Right lobe of liver (tissue), 4 donors: ENCODE measurements at regions not wholly inside any gene's neighbourhood (a gene's known extent, or its start where the extent isn't known, plus 50 kb on each side); places are given as distances from the start of the nearest gene placed in this dataset.

ENCODE experiments used
- POLR2A ChIP-seq: fragments of 450-650 bp; IDR thresholded peaks from one replicate; pipeline ENCODE4 v1.6.1; 2017; ENCODE audit warnings: antibody characterized with exemption, mild to moderate bottlenecking
- TF ChIP-seq, protein P1 (sequence below), 4 donors: fragments of 200-600 bp in 3 of 4; fragments of 450-650 bp in 1 of 4; IDR thresholded peaks; one replicate each; pipeline versions ENCODE4 v1.5.1 to v1.8.0; 2016 to 2022; ENCODE audit warnings: antibody characterized with exemption in 4 of 4, mild to moderate bottlenecking in 2 of 4
- donor health status: DM: no; HTN: no; CAD: no.
- donor health status: DM: no; HTN: no; CAD: no.
- donor health status: DM: no; HTN: yes; CAD: no.

DNA sequence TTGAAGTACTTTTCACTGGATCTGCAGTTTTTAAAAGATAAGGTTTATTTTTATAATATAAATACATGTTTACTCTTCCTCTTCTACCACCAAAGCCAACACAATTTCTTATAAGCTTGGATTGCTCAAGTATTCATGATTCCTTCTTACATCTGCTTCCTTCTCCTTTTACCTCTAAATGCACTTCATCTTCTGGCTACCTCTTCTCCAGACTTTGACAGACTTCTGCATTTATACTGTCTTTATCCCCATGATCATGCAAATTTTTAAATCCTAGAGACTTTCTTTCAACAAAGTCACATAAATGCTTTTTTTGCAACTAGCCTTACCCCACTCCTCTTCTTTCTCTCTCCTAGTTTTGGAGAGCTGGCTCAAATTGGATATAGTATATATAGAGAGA is 142.9 kb downstream of the TFAP2B start:
- TF ChIP-seq, protein P1, sequence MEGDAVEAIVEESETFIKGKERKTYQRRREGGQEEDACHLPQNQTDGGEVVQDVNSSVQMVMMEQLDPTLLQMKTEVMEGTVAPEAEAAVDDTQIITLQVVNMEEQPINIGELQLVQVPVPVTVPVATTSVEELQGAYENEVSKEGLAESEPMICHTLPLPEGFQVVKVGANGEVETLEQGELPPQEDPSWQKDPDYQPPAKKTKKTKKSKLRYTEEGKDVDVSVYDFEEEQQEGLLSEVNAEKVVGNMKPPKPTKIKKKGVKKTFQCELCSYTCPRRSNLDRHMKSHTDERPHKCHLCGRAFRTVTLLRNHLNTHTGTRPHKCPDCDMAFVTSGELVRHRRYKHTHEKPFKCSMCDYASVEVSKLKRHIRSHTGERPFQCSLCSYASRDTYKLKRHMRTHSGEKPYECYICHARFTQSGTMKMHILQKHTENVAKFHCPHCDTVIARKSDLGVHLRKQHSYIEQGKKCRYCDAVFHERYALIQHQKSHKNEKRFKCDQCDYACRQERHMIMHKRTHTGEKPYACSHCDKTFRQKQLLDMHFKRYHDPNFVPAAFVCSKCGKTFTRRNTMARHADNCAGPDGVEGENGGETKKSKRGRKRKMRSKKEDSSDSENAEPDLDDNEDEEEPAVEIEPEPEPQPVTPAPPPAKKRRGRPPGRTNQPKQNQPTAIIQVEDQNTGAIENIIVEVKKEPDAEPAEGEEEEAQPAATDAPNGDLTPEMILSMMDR (IDR thresholded peaks at IDR 0.05) = no peak
- TF ChIP-seq POLR2A = no peak
